HT-29 (cell line): ENCODE measurements at regions not wholly inside any gene's neighbourhood (a gene's known extent, or its start where the extent isn't known, plus 50 kb on each side); places are given as distances from the start of the nearest gene placed in this dataset.

Experiments used
- DNase-seq: peaks from one replicate; pipeline ENCODE4 v3.0.0-alpha.2; 2015; ENCODE audit warnings: low spot score

- peak; percentile 97 for DNase-seq
Measured at GRCh38 chr3:124599779-124600693, 130.2 kb upstream of the UMPS start.

GRCh38 chr3:124600765-124601164, 129.5 kb upstream of the UMPS start:
- DNase-seq: no peak

GRCh38 chr3:124601190-124601589, 129.1 kb upstream of the UMPS start:
- peak; percentile 56 for DNase-seq

- DNase-seq: no peak
Measured at GRCh38 chr3:124602980-124603627, 127.1 kb upstream of the UMPS start.

- DNase-seq: no peak
Measured at GRCh38 chr3:124605781-124606579, 124.3 kb upstream of the UMPS start.

- DNase-seq: no peak
Measured at GRCh38 chr3:124607163-124607562, 123.1 kb upstream of the UMPS start.

GRCh38 chr3:124609402-124609801, 120.8 kb upstream of the UMPS start:
- DNase-seq: no peak

- DNase-seq: no peak
Measured at GRCh38 chr3:124610130-124610529, 120.1 kb upstream of the UMPS start.

GRCh38 chr3:124611520-124611919, 118.7 kb upstream of the UMPS start:
- peak; percentile 66 for DNase-seq

GRCh38 chr3:124615896-124616543, 114.2 kb upstream of the UMPS start:
- DNase-seq: no peak

- no peak for DNase-seq
Measured at GRCh38 chr3:124617177-124617576, 113.1 kb upstream of the UMPS start.

- no peak for DNase-seq
Measured at GRCh38 chr3:124619887-124620599, 110.2 kb upstream of the UMPS start.

GRCh38 chr3:124620600-124621063, 109.6 kb upstream of the UMPS start:
- peak; percentile 75 for DNase-seq

GRCh38 chr3:124621498-124621897, 108.8 kb upstream of the UMPS start:
- DNase-seq: no peak

GRCh38 chr3:124625074-124625473, 105.2 kb upstream of the UMPS start:
- peak; percentile 42 for DNase-seq

- peak; percentile 53 for DNase-seq
Measured at GRCh38 chr3:124627501-124627908, 102.7 kb upstream of the UMPS start.

- no peak for DNase-seq
Measured at GRCh38 chr3:124628863-124629262, 101.4 kb upstream of the UMPS start.

GRCh38 chr3:124629497-124629896, 100.8 kb upstream of the UMPS start:
- no peak for DNase-seq

GRCh38 chr3:124630960-124631359, 99.3 kb upstream of the UMPS start:
- no peak for DNase-seq

- DNase-seq: no peak
Measured at GRCh38 chr3:124631727-124632126, 98.5 kb upstream of the UMPS start.
